GM12878 (cell line): ENCODE measurements at regions not wholly inside any gene's neighbourhood (a gene's known extent, or its start where the extent isn't known, plus 50 kb on each side); places are given as distances from the start of the nearest gene placed in this dataset.

Experiments
- ATAC-seq: fragments of 200-7000 bp; cut with Tn5 transposase; 3 replicates; pipeline ENCODE4 v1.9.1; 2020; ENCODE audit warnings: mild to moderate bottlenecking, moderate library complexity
- BruUV-seq: library from RNA; stranded (reverse); fragments of 400-500 nt; replicated peaks from 2 replicates; lab custom pipeline; 2021; lab: Mats Ljungman, UMichigan
- CTCF ChIA-PET: fragments of 300-600 bp; sonication (Branson Sonifier 250); formaldehyde crosslinking; extraction: SDS; loops from one replicate; lab custom pipeline; 2021; ENCODE audit warnings: inconsistent platforms; lab: Yijun Ruan, JAX
- POLR2A ChIA-PET: fragments of 350-600 bp; formaldehyde crosslinking; extraction: SDS; loops from one replicate; lab custom pipeline; 2021; ENCODE audit warnings: inconsistent platforms; lab: Charles Lee
- RAD21 ChIA-PET: fragments of 300-600 bp; sonication (Branson Sonifier 250); formaldehyde crosslinking; loops from one replicate; lab custom pipeline; 2023; ENCODE audit warnings: antibody characterized with exemption; ENCODE audit not compliant: unreplicated experiment; lab: Charles Lee
- SMC1A ChIA-PET: fragments of 300-600 bp; sonication (Branson Sonifier 250); formaldehyde crosslinking; loops from one replicate; lab custom pipeline; 2023; ENCODE audit not compliant: unreplicated experiment, uncharacterized antibody; lab: Charles Lee
- DNase-seq: peaks from one replicate; pipeline ENCODE4 v3.0.0-alpha.2; 2011; ENCODE audit warnings: low read depth, low spot score
- FAIRE-seq: peaks from 3 replicates; lab custom pipeline; 2011; peaks lifted over from hg19 to GRCh38; lab: Jason Lieb, UNC
- H2AFZ ChIP-seq: 2 replicates; pipeline ENCODE4 v1.6.0; 2011; ENCODE audit warnings: low read depth, low read length, control low read depth; ENCODE audit not compliant: control insufficient read depth
- H3K27ac ChIP-seq: 2 replicates; pipeline ENCODE4 v1.5.1; 2011; ENCODE audit warnings: control low read depth; ENCODE audit not compliant: control insufficient read depth, insufficient read depth
- H3K27me3 ChIP-seq, 2 experiments: replicated peaks in 1 of 2; 2 replicates each; pipeline versions ENCODE4 v1.6.0 to v1.6.1; 2011; ENCODE audit warnings: low read length in 1 of 2; ENCODE audit not compliant: control insufficient read depth in 2 of 2, insufficient read depth in 2 of 2
- H3K36me3 ChIP-seq, 2 experiments: 2 replicates each; pipeline ENCODE4 v1.5.1; 2011; ENCODE audit warnings: low read length in 1 of 2; ENCODE audit not compliant: control insufficient read depth in 2 of 2, insufficient read depth in 2 of 2
- H3K4me1 ChIP-seq: 2 replicates; pipeline ENCODE4 v1.6.1; 2011; ENCODE audit warnings: mild to moderate bottlenecking, low read length, moderate library complexity, mixed read lengths; ENCODE audit not compliant: control insufficient read depth, insufficient read depth
- H3K4me2 ChIP-seq: 2 replicates; pipeline ENCODE4 v1.6.0; 2011; ENCODE audit warnings: control low read depth; ENCODE audit not compliant: control insufficient read depth, insufficient read depth
- H3K4me3 ChIP-seq: fragments of 200-600 bp; sonication (generic); 2 replicates; pipeline ENCODE4 v1.5.1; 2016
- H3K79me2 ChIP-seq: 2 replicates; pipeline ENCODE4 v1.6.0; 2011; ENCODE audit warnings: low read length; ENCODE audit not compliant: control insufficient read depth, insufficient read depth
- H3K9ac ChIP-seq: 2 replicates; pipeline ENCODE4 v1.8.0; 2011; ENCODE audit warnings: low read length, control low read depth, mixed read lengths; ENCODE audit not compliant: control insufficient read depth, insufficient read depth
- H3K9me3 ChIP-seq: replicated peaks from 3 replicates; pipeline ENCODE4 v1.5.1; 2011; ENCODE audit warnings: mild to moderate bottlenecking, low read length; ENCODE audit not compliant: control insufficient read depth, insufficient read depth
- H4K20me1 ChIP-seq: 2 replicates; pipeline ENCODE4 v1.6.0; 2011; ENCODE audit not compliant: control insufficient read depth, insufficient read depth
- CEBPZ ChIP-seq: fragments of 150-350 bp; IDR thresholded peaks from 2 replicates; pipeline ENCODE4 v1.6.1; 2016; ENCODE audit warnings: low read depth, low read length
- CREM ChIP-seq: IDR thresholded peaks from 2 replicates; pipeline ENCODE4 v1.6.1; 2014; ENCODE audit warnings: antibody characterized with exemption, low read depth
- EZH2 ChIP-seq: IDR thresholded peaks from 2 replicates; pipeline ENCODE4 v1.6.1; 2012; ENCODE audit warnings: low read depth, mild to moderate bottlenecking, control low read depth, inconsistent platforms, low read length, borderline replicate concordance; ENCODE audit not compliant: control insufficient read depth
- HSF1 ChIP-seq: fragments of 150-350 bp; IDR thresholded peaks from 2 replicates; pipeline ENCODE4 v1.6.1; 2014; ENCODE audit warnings: mild to moderate bottlenecking, low read depth, low read length
- MYB ChIP-seq: fragments of 150-350 bp; IDR thresholded peaks from 2 replicates; pipeline ENCODE4 v1.6.1; 2014; ENCODE audit warnings: mild to moderate bottlenecking, low read depth, low read length, borderline replicate concordance
- NR2C2 ChIP-seq: IDR thresholded peaks from 2 replicates; pipeline ENCODE4 v1.6.1; 2011; ENCODE audit warnings: borderline replicate concordance, low read depth; ENCODE audit not compliant: control insufficient read depth, insufficient read length
- NRF1 ChIP-seq: conservative IDR thresholded peaks from 2 replicates; pipeline ENCODE4 v1.6.1; 2011; ENCODE audit warnings: mild to moderate bottlenecking, low read depth, low read length, improper control_type of control experiment
- POLR2AphosphoS2 ChIP-seq: IDR thresholded peaks from 2 replicates; pipeline ENCODE4 v1.6.1; 2011; ENCODE audit warnings: low read depth, mild to moderate bottlenecking, low read length, improper control_type of control experiment, moderate library complexity
- POU2F2 ChIP-seq: IDR thresholded peaks from 3 replicates; pipeline ENCODE4 v1.6.1; 2011; ENCODE audit warnings: low read depth, mild to moderate bottlenecking, low read length, borderline replicate concordance
- SUPT20H ChIP-seq: IDR thresholded peaks from 2 replicates; pipeline ENCODE4 v1.6.1; 2011; ENCODE audit warnings: low read depth, mild to moderate bottlenecking, low read length, moderate library complexity, borderline replicate concordance; ENCODE audit not compliant: control insufficient read depth
- TCF7 ChIP-seq: IDR thresholded peaks from 2 replicates; pipeline ENCODE4 v1.6.1; 2014; ENCODE audit warnings: antibody characterized with exemption, borderline replicate concordance
- WGBS: methylation state at CpG from one replicate; pipeline ENCODE4 v1.1.6; 2016; ENCODE audit warnings: low lambda C conversion rate; ENCODE audit not compliant: insufficient replicate concordance, insufficient coverage; ENCODE audit errors: missing lambda C conversion rate; 5-methylcytosine and 5-hydroxymethylcytosine counted together
- in situ Hi-C: fragments of 300-500 bp; cut with MboI; formaldehyde crosslinking; loops from 9 replicates; pipeline ENCODE4 v1.14.3; 2018; ENCODE audit warnings: mixed read lengths
- intact Hi-C: fragments of 100-400 bp; cut with micrococcal nuclease; formaldehyde crosslinking; loops from one replicate; pipeline ENCODE4 v1.14.2; 2022; ENCODE audit not compliant: unreplicated experiment

- Histone ChIP-seq H3K79me2 (no peaks in the 10 kb centered on the region), H3K27me3 (peaks cover 0 to 2% of the 10 kb centered on the region in 2 experiments; a peak in 1 of 4 replicates), H4K20me1 (no peaks in the 10 kb centered on the region), H3K27ac (no peak overlapping the region), H3K4me2 (no peak overlapping the region), H2AFZ (no peak overlapping the region), H3K36me3 (no peaks in the 10 kb centered on the region), H3K9ac (no peak overlapping the region), H3K9me3 (no peaks in the 10 kb centered on the region), H3K4me1 (no peaks in the 10 kb centered on the region), H3K4me3 (no peak overlapping the region)
- ATAC-seq: no peak
- no peak for FAIRE-seq
- POLR2A ChIA-PET: no interaction called here
- DNase-seq: no peak
- SMC1A ChIA-PET: no interaction called here
- no TSS peak for BruUV-seq
- 38% methylated on average over 16 of the region's 16 CpGs for WGBS
- RAD21 ChIA-PET: no interaction called here
- intact Hi-C loops: loop anchor here (10.0 kb wide), 1 partner anchor 340 kb away; no protein-coding TSS in a partner anchor
- CTCF ChIA-PET: no interaction called here
- TF ChIP-seq MYB (no peak), NR2C2 (no peak), NRF1 (no peak), POU2F2 (no peak), HSF1 (no peak), EZH2 (no peak), CEBPZ (no peak), CREM (no peak), TCF7 (no peak), SUPT20H (no peak), POLR2AphosphoS2 (no peak)
- TF ChIP-seq, all 136 proteins: peak for 0
- in situ Hi-C loops: no loop called here
These were observed 170.1 kb upstream of the CADM1 start for GRCh38 chr11:115674176-115674936.
